ENCODE measurements at regions not wholly inside any gene's neighbourhood (a gene's known extent, or its start where the extent isn't known, plus 50 kb on each side); places are given as distances from the start of the nearest gene placed in this dataset.
A peak's percentile ranks its signal among the peaks of the same experiment; 100 is the strongest.

DNA sequence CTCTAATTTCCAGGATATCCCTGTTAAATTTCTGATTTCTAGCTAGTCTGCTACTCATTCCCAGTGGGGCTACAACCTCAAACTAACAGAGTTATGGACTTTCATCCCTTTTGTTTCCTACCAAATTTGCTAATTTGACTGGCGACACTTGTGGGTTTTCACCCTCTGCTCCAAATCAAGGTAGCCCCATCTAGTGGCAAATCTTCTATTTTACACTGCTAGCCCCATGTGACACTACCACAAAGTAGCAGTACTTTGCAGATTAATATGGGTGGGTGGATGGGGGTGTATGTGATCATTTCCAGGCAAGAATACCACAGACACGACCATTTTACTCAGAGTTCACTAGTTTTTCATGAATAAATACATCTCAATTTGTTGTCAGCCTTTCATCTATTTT, 150.3 kb downstream of the MSL3 start:
- TF ChIP-seq, protein P1, sequence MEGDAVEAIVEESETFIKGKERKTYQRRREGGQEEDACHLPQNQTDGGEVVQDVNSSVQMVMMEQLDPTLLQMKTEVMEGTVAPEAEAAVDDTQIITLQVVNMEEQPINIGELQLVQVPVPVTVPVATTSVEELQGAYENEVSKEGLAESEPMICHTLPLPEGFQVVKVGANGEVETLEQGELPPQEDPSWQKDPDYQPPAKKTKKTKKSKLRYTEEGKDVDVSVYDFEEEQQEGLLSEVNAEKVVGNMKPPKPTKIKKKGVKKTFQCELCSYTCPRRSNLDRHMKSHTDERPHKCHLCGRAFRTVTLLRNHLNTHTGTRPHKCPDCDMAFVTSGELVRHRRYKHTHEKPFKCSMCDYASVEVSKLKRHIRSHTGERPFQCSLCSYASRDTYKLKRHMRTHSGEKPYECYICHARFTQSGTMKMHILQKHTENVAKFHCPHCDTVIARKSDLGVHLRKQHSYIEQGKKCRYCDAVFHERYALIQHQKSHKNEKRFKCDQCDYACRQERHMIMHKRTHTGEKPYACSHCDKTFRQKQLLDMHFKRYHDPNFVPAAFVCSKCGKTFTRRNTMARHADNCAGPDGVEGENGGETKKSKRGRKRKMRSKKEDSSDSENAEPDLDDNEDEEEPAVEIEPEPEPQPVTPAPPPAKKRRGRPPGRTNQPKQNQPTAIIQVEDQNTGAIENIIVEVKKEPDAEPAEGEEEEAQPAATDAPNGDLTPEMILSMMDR (IDR thresholded peaks at IDR 0.05) = peak; percentile 18 to 43 (median 30)
- TF ChIP-seq POLR2A (IDR thresholded peaks at IDR 0.05) = no peak

All from right lobe of liver (tissue), 4 donors.